H54 (cell line): ENCODE measurements at regions not wholly inside any gene's neighbourhood (a gene's known extent, or its start where the extent isn't known, plus 50 kb on each side); places are given as distances from the start of the nearest gene placed in this dataset.
A peak's percentile ranks its signal among the peaks of the same experiment; 100 is the strongest.
"Not testable (repeated sequence)": the region's sequence is repeated elsewhere in the genome, so short reads cannot be mapped to it uniquely, and the experiment has no call there.

Experiments
- DNase-seq: peaks from one replicate; pipeline ENCODE4 v3.0.0; 2011; ENCODE audit warnings: low spot score, mixed read lengths; ENCODE audit not compliant: insufficient read length
- FAIRE-seq: peaks from 3 replicates; lab custom pipeline; 2011; peaks lifted over from hg19 to GRCh38; lab: Jason Lieb, UNC
- POLR2A ChIP-seq: IDR thresholded peaks from 2 replicates; pipeline ENCODE4 v1.6.1; 2011; ENCODE audit warnings: low read depth, mild to moderate bottlenecking, low read length

DNA sequence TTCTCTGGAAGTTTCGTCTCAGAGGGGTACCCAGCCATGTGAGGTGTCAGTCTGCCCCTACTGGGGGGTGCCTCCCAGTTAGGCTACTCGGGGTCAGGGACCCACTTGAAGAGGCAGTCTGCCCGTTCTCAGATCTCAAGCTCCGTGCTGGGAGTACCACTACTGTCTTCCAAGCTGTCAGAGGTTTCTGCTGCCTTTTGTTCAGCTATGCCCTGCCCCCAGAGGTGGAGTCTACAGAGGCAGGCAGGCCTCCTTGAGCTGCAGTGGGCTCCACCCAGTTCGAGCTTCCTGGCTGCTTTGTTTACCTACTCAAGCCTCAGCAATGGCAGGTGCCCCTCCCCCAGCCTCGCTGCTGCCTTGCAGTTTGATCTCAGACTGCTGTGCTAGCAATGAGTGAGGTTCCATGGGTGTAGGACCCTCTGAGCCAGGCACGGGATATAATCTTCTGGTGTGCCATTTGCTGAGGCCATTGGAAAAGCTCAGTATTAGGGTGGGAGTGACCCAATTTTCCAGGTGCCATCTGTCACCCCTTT lies 71.0 kb upstream of the SH3GLB1 start:
- not testable (repeated sequence) for DNase-seq, FAIRE-seq

DNA sequence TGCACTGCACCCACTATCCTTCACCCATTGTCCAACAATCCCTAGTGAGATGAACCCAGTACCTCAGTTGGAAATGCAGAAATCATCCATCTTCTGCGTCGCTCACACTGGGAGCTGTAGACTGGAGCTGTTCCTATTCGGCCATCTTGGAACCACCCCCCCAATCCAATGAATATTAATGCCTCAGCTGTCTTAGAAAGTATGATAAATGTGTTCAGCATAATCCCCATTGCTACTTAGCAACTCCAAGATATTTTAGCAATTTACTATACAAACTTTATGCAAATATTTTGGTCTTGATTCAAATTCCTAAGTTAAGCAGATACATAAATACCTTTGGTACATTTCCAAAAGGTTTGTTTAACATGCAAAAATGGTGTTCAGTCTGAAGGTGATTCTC lies 70.5 kb upstream of the SH3GLB1 start:
- no peak for TF ChIP-seq POLR2A
- no peak for DNase-seq
- no peak for FAIRE-seq

DNA sequence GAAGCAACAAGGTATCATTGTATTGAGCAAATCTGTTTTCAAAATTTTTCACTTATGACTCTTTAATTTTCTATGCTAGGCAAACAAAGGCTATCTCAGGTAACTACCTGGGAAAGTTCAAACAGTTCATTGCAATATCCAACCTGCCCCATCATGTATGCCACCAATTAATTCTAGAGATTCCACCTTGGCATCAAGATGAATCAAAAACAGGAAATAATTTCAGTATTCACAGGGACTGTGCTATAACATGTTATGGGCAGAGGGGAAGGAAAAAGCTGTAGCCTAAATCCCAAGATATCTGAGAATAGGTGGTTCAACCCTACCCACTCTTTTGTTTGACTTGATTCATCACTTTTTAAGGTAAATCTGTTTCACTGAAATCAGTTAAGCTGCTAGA lies 67.5 kb upstream of the SH3GLB1 start:
- FAIRE-seq (no peak), DNase-seq (no peak)
- TF ChIP-seq POLR2A = no peak

DNA sequence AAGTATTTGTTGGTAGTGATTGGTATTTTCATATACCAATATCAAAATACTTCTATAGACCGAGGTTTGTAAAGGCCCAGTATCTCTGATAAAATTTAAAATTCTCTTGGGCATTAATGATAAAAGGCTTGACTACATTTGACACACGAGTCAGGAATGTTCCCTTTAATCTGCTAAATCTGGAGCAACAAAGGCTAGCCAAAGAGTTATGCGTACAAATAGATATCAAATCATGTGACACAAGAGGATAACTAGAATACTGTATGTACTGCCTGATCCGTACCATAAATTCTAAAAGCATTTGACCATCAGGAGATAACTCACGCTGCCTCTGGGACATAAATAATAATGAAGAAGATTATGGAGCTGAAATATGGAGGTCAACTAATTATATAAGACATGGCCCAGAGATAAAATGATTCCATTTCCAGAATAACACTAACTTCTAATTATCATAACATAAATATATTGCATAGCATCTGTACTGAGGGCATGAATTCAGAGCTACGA lies 64.2 kb upstream of the SH3GLB1 start:
- TF ChIP-seq POLR2A = no peak
- FAIRE-seq = no peak
- no peak for DNase-seq

DNA sequence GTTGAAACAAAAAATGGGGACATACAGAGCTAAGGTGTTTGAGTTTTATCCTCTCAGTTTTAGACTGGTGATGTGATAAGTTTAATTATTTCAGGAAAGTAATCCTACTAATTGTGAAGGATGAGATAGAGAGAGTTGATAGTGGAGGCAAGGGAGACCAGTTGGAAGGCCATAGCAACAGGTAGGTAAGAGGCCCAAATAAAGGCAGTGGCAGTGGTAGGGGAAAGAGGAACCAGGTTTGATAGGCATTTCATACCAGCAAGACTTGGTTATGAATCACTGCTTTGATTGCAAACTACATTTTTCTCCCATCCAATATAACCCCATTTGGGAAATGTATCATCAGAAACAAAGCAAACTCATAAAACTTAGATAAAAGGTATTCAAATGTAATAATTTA lies 63.1 kb upstream of the SH3GLB1 start:
- DNase-seq (no peak), FAIRE-seq (no peak)
- TF ChIP-seq POLR2A = no peak

DNA sequence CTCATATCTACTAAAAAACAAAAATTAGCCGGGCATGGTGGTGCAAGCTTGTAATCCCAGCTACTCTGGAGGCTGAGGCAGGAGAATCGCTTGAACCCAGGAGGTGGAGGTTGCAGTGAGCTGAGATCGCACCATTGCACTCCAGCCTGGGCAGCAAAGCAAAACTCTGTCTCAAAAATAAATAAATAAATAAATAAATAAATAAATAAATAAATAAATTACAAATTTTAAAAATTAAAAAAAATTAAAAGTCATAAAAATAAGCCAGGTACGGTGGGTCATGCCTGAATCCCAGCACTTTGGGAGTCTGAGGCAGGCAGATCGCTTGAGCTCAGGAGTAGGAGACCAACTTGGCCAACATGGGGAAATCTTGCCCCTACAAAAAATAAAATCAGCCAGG lies 59.7 kb upstream of the SH3GLB1 start:
- FAIRE-seq, DNase-seq: not testable (repeated sequence)

DNA sequence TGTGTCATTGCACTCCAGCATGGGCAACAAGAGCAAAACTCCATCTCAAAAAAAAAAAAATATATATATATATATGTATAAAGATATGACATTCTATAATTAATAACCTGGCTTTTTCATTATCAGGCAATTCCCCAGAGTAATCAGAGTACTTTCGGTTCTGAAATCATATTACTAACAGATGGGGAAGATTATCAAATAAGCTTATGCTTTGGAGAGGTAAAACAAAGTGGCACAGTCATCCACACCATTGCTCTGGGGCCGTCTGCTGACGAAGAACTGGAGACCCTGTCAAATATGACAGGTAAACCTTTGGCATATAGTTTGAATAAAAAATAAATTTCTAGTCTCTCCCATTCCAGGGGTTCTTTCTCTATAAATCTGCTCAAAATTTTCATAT lies 58.5 kb upstream of the SH3GLB1 start:
- no peak for TF ChIP-seq POLR2A
- DNase-seq (no peak), FAIRE-seq (no peak)

DNA sequence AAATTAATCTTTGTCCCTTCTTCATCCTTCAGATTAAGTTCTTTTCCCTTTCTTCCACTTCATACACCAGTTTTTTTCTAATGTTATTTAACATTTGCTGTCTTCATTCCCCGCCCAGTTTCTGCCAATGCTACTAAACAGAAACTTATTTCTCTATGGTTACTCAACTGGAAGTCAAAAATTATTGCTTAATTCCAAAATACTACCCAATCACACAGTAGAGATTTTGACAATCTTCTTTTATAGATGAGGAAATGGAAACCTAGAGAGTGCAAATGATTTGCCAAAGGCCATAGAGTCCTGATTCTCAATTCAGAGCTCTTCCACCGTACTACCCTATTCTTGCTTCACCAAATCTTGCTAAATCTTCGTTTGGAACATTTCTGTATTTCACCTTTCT lies 58.1 kb upstream of the SH3GLB1 start:
- no peak for DNase-seq
- no peak for TF ChIP-seq POLR2A
- FAIRE-seq = no peak

DNA sequence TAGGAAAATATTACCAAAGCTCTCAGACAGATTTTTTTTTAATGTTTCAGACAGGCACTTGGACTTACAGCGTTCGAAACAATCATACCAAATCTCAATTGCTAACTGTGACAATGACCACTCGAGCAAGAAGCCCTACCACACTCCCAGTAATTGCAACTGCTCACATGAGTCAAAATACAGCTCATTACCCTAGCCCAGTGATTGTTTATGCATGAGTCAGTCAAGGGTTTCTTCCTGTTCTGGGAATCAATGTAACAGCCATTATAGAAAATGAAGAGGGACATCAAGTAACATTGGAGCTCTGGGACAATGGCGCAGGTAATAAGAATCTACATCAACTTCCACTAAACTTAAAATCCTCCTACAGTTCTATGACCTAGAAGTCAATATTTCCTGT lies 56.1 kb upstream of the SH3GLB1 start:
- TF ChIP-seq POLR2A = no peak
- peak; percentile 15 for DNase-seq
- FAIRE-seq = peak; percentile 64

DNA sequence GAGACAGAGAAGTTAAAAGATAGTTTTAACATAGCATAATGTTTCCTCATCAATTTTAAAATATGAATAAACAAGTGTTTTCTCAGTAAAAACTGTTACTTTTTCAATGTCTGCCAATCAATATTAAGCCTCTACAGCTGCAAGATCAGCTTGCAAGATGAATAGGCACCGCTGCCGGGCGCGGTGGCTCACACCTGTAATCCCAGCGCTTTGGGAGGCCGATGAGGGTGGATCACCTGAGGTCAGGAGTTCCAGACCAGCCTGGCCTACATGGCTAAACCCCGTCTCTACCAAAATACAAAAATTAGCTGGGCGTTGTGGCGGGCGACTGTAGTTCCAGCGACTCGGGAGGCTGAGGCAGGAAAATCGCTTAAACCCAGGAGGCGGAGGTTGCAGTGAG lies 54.8 kb upstream of the SH3GLB1 start:
- FAIRE-seq (no peak), DNase-seq (no peak)
- TF ChIP-seq POLR2A = no peak

DNA sequence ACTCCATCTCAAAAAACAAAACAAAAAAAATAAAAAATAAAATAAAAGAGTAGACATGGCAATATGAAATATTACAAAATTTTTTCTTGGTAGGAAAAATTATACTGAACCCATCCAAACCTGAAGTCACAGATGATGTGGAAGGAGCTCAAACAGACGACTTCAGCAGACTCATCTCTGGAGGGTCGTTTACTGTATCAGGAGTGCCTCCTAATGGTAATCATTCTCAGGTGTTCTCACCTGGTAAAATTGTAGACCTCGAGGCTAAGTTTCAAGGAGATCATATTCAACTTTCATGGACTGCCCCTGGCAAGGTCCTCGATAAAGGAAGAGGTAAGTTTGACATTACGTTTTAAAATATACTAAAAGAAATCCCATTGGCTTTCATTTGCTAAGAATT lies 54.3 kb upstream of the SH3GLB1 start:
- FAIRE-seq = no peak
- no peak for TF ChIP-seq POLR2A
- no peak for DNase-seq
